Glomerular visceral epithelial cell (primary cell): ENCODE measurements at regions not wholly inside any gene's neighbourhood (a gene's known extent, or its start where the extent isn't known, plus 50 kb on each side); places are given as distances from the start of the nearest gene placed in this dataset.
"Not testable (repeated sequence)": the region's sequence is repeated elsewhere in the genome, so short reads cannot be mapped to it uniquely, and the experiment has no call there.

Source experiments
- DNase-seq: peaks from one replicate; pipeline ENCODE4 v3.0.0-alpha.2; 2016; ENCODE audit errors: extremely low spot score

GRCh38 chr7:3138206-3138605 lies 94.5 kb upstream of the CARD11 start:
- no peak for DNase-seq

- no peak for DNase-seq
Measured at GRCh38 chr7:3138997-3139396, 95.3 kb upstream of the CARD11 start.

GRCh38 chr7:3140834-3141233 lies 97.2 kb upstream of the CARD11 start:
- no peak for DNase-seq

GRCh38 chr7:3141326-3141725 lies 97.7 kb upstream of the CARD11 start:
- DNase-seq, result no peak

GRCh38 chr7:3143869-3144775 lies 100.5 kb upstream of the CARD11 start:
- DNase-seq, result no peak

- DNase-seq, result not testable (repeated sequence)
Measured at GRCh38 chr7:3144776-3145125, 101.1 kb upstream of the CARD11 start.

- DNase-seq, result no peak
Measured at GRCh38 chr7:3146571-3147226, 103.0 kb upstream of the CARD11 start.

- DNase-seq, result not testable (repeated sequence)
Measured at GRCh38 chr7:3148471-3148870, 104.8 kb upstream of the CARD11 start.

- DNase-seq, result no peak
Measured at GRCh38 chr7:3149231-3149995, 105.7 kb upstream of the CARD11 start.

- DNase-seq, result no peak
Measured at GRCh38 chr7:3150027-3150426, 106.4 kb upstream of the CARD11 start.

- no peak for DNase-seq
Measured at GRCh38 chr7:3151784-3152183, 108.1 kb upstream of the CARD11 start.

GRCh38 chr7:3152714-3153113 lies 109.0 kb upstream of the CARD11 start:
- DNase-seq, result no peak

- DNase-seq, result no peak
Measured at GRCh38 chr7:3153118-3153517, 109.5 kb upstream of the CARD11 start.

- DNase-seq, result no peak
Measured at GRCh38 chr7:3154317-3154716, 110.7 kb upstream of the CARD11 start.

GRCh38 chr7:3154881-3155494 lies 111.3 kb upstream of the CARD11 start:
- DNase-seq, result peak; percentile 30

GRCh38 chr7:3156508-3156907 lies 112.8 kb upstream of the CARD11 start:
- DNase-seq, result no peak

- peak; percentile 12 for DNase-seq
Measured at GRCh38 chr7:3157566-3158287, 114.1 kb upstream of the CARD11 start.

GRCh38 chr7:3158341-3158760 lies 114.7 kb upstream of the CARD11 start:
- no peak for DNase-seq

GRCh38 chr7:3159039-3159438 lies 115.4 kb upstream of the CARD11 start:
- no peak for DNase-seq

GRCh38 chr7:3159445-3159844 lies 115.8 kb upstream of the CARD11 start:
- DNase-seq, result no peak

- not testable (repeated sequence) for DNase-seq
Measured at GRCh38 chr7:3159926-3160325, 116.3 kb upstream of the CARD11 start.
